ENCODE measurements at regions not wholly inside any gene's neighbourhood (a gene's known extent, or its start where the extent isn't known, plus 50 kb on each side); places are given as distances from the start of the nearest gene placed in this dataset.

GRCh38 chr11:122024278-122024677 lies 91.7 kb downstream of the BLID start:
- Histone ChIP-seq H3K4me2 (replicated peaks; ENCODE audit: low read depth, low read length, poor library complexity, severe bottlenecking) (no peak overlapping the region), H3K4me3 (ENCODE audit: control extremely low read depth in 1 of 5, extremely low read depth in 1 of 5, insufficient read depth in 1 of 5, low read depth in 2 of 5, low read length in 4 of 5) (no peak overlapping the region), H3K9ac (ENCODE audit: low read length) (no peak overlapping the region), H3K27me3 (replicated peaks in 1 of 4; ENCODE audit: control extremely low read depth in 1 of 4, control insufficient read depth in 3 of 4, insufficient read depth in 4 of 4, low read length in 3 of 4) (no peaks in the 10 kb centered on the region), H4K20me1 (ENCODE audit: control insufficient read depth, insufficient read depth, low read length, poor library complexity, severe bottlenecking) (no peaks in the 10 kb centered on the region), H3K9me3 (ENCODE audit: control extremely low read depth in 1 of 3, control insufficient read depth in 2 of 3, insufficient read depth in 1 of 3, low read length in 2 of 3) (no peaks in the 10 kb centered on the region), H2AFZ (ENCODE audit: insufficient read depth, low read depth, low read length, poor library complexity, severe bottlenecking) (no peak overlapping the region), H3K36me3 (replicated peaks in 1 of 2; ENCODE audit: control extremely low read depth in 1 of 2, control insufficient read depth in 1 of 2, extremely low read depth in 1 of 2, insufficient read depth in 2 of 2, low read length in 1 of 2) (no peaks in the 10 kb centered on the region), H3K79me2 (ENCODE audit: control insufficient read depth, insufficient read depth, low read length) (no peaks in the 10 kb centered on the region), H3K27ac (ENCODE audit: low read length in 2 of 2) (no peak overlapping the region), H3K4me1 (ENCODE audit: control insufficient read depth in 2 of 2, insufficient read depth in 2 of 2, low read length in 2 of 2) (no peaks in the 10 kb centered on the region)
- intact Hi-C loops (cut with micrococcal nuclease) = no loop called here
- no peak for TF ChIP-seq EZH2 (IDR thresholded peaks at IDR 0.05; ENCODE audit: borderline replicate concordance, insufficient read depth, low read depth, low read length, poor library complexity, severe bottlenecking)
- no peak for TF ChIP-seq CTCF (IDR thresholded peaks at IDR 0.05)
- 59% methylated on average over 3 of the region's 3 CpGs for WGBS (ENCODE audit: insufficient coverage)
- Mint-ChIP-seq H3K27me3 (peaks cover 12% of the 10 kb centered on the region), H3K4me3 (no peak overlapping the region), H3K9me3 (ENCODE audit: insufficient read depth) (no peaks in the 10 kb centered on the region), H3K27ac (no peak overlapping the region), H3K4me1 (no peaks in the 10 kb centered on the region)
- ATAC-seq (ENCODE audit: low read depth) = no peak
- POLR2A ChIA-PET = no interaction called here
- CTCF ChIA-PET = no interaction called here
- no peak for DNase-seq

GRCh38 chr11:122023614-122024250 lies 92.3 kb downstream of the BLID start:
- intact Hi-C loops (cut with micrococcal nuclease) = no loop called here
- no peak overlapping the region for H3K27ac Mint-ChIP-seq
- H3K4me2 ChIP-seq (replicated peaks; ENCODE audit: low read depth, low read length, poor library complexity, severe bottlenecking) = no peak overlapping the region
- H4K20me1 ChIP-seq (ENCODE audit: control insufficient read depth, insufficient read depth, low read length, poor library complexity, severe bottlenecking) = no peaks in the 10 kb centered on the region
- H3K4me3 ChIP-seq (ENCODE audit: control extremely low read depth in 1 of 5, extremely low read depth in 1 of 5, insufficient read depth in 1 of 5, low read depth in 2 of 5, low read length in 4 of 5) = no peak overlapping the region
- no peaks in the 10 kb centered on the region for H3K79me2 ChIP-seq (ENCODE audit: control insufficient read depth, insufficient read depth, low read length)
- 94% methylated on average over 5 of the region's 8 CpGs for WGBS (ENCODE audit: insufficient coverage)
- H3K4me1 Mint-ChIP-seq = no peaks in the 10 kb centered on the region
- H3K27ac ChIP-seq (ENCODE audit: low read length in 2 of 2) = no peak overlapping the region
- POLR2A ChIA-PET = no interaction called here
- no peaks in the 10 kb centered on the region for H3K27me3 ChIP-seq (replicated peaks in 1 of 4; ENCODE audit: control extremely low read depth in 1 of 4, control insufficient read depth in 3 of 4, insufficient read depth in 4 of 4, low read length in 3 of 4)
- no peak overlapping the region for H3K9ac ChIP-seq (ENCODE audit: low read length)
- ATAC-seq (ENCODE audit: low read depth) (no peak), DNase-seq (no peak)
- H3K9me3 Mint-ChIP-seq (ENCODE audit: insufficient read depth) = no peaks in the 10 kb centered on the region
- no peak overlapping the region for H3K4me3 Mint-ChIP-seq
- no peaks in the 10 kb centered on the region for H3K9me3 ChIP-seq (ENCODE audit: control extremely low read depth in 1 of 3, control insufficient read depth in 2 of 3, insufficient read depth in 1 of 3, low read length in 2 of 3)
- H3K27me3 Mint-ChIP-seq = peaks cover 11% of the 10 kb centered on the region
- H3K4me1 ChIP-seq (ENCODE audit: control insufficient read depth in 2 of 2, insufficient read depth in 2 of 2, low read length in 2 of 2) = no peaks in the 10 kb centered on the region
- no peak overlapping the region for H2AFZ ChIP-seq (ENCODE audit: insufficient read depth, low read depth, low read length, poor library complexity, severe bottlenecking)
- H3K36me3 ChIP-seq (replicated peaks in 1 of 2; ENCODE audit: control extremely low read depth in 1 of 2, control insufficient read depth in 1 of 2, extremely low read depth in 1 of 2, insufficient read depth in 2 of 2, low read length in 1 of 2) = no peaks in the 10 kb centered on the region
- CTCF ChIA-PET = no interaction called here
- TF ChIP-seq EZH2 (IDR thresholded peaks at IDR 0.05; ENCODE audit: borderline replicate concordance, insufficient read depth, low read depth, low read length, poor library complexity, severe bottlenecking) (no peak), CTCF (IDR thresholded peaks at IDR 0.05) (no peak)
